Caco-2 (cell line): ENCODE measurements at regions not wholly inside any gene's neighbourhood (a gene's known extent, or its start where the extent isn't known, plus 50 kb on each side); places are given as distances from the start of the nearest gene placed in this dataset.

Experiments
- BruUV-seq: library from RNA; stranded (reverse); fragments of 400-500 nt; replicated peaks from 2 replicates; lab custom pipeline; 2021; lab: Mats Ljungman, UMichigan
- CTCF ChIA-PET: fragments of 300-600 bp; sonication (Branson Sonifier 250); formaldehyde crosslinking; loops from one replicate; lab custom pipeline; 2022; ENCODE audit warnings: antibody characterized with exemption; lab: Charles Lee
- POLR2A ChIA-PET: fragments of 300-600 bp; sonication (Branson Sonifier 250); formaldehyde crosslinking; loops from one replicate; lab custom pipeline; 2022; ENCODE audit warnings: antibody characterized with exemption; lab: Charles Lee
- DNase-seq, 2 experiments: peaks; one replicate each; pipeline versions ENCODE4 v3.0.0 to v3.0.0-alpha.2; 2020 to 2022
- H3K27me3 ChIP-seq: replicated peaks from 2 replicates; pipeline ENCODE4 v1.6.0; 2011; ENCODE audit warnings: low read length; ENCODE audit not compliant: control insufficient read depth, insufficient read depth
- H3K36me3 ChIP-seq: 2 replicates; pipeline ENCODE4 v1.5.1; 2011; ENCODE audit warnings: low read length; ENCODE audit not compliant: control insufficient read depth, insufficient read depth
- H3K4me1 ChIP-seq: fragments of 250-450 bp; sonication (Bioruptor Pico); 2 replicates; pipeline ENCODE4 v1.5.1; 2020; ENCODE audit warnings: mild to moderate bottlenecking
- H3K4me3 ChIP-seq: 2 replicates; pipeline ENCODE4 v1.5.1; 2011; ENCODE audit warnings: low read depth, mild to moderate bottlenecking, control low read depth, low read length
- H3K9me3 ChIP-seq: fragments of 250-450 bp; sonication (Bioruptor Pico); 2 replicates; pipeline ENCODE4 v1.5.1; 2020; ENCODE audit warnings: mild to moderate bottlenecking, moderate library complexity
- H3K27ac Mint-ChIP-seq: one replicate; pipeline ENCODE4 v1.8.0; 2022; ENCODE audit warnings: mixed read lengths; ENCODE audit not compliant: unreplicated experiment
- H3K27me3 Mint-ChIP-seq: one replicate; pipeline ENCODE4 v1.8.0; 2022; ENCODE audit warnings: mixed read lengths; ENCODE audit not compliant: insufficient read depth, unreplicated experiment
- H3K36me3 Mint-ChIP-seq: one replicate; pipeline ENCODE4 v1.8.0; 2022; ENCODE audit warnings: mild to moderate bottlenecking, mixed read lengths; ENCODE audit not compliant: insufficient read depth, unreplicated experiment
- H3K4me1 Mint-ChIP-seq: one replicate; pipeline ENCODE4 v1.8.0; 2022; ENCODE audit warnings: low read depth, mixed read lengths; ENCODE audit not compliant: unreplicated experiment
- H3K4me3 Mint-ChIP-seq: one replicate; pipeline ENCODE4 v1.8.0; 2022; ENCODE audit warnings: mild to moderate bottlenecking, moderate library complexity, mixed read lengths; ENCODE audit not compliant: unreplicated experiment
- H3K9me3 Mint-ChIP-seq: one replicate; pipeline ENCODE4 v1.8.0; 2022; ENCODE audit warnings: mixed read lengths; ENCODE audit not compliant: unreplicated experiment
- CTCF ChIP-seq, 2 experiments: fragments of 200-600 bp in 1 of 2; IDR thresholded peaks; 1 replicate in 1 of 2; 2 replicates in 1 of 2; pipeline versions ENCODE4 v1.5.1 to v1.8.0; 2011 to 2022; ENCODE audit warnings: antibody characterized with exemption in 1 of 2, control low read depth in 1 of 2, inconsistent platforms in 1 of 2, low read depth in 1 of 2, low read length in 1 of 2, mild to moderate bottlenecking in 1 of 2, moderate library complexity in 1 of 2; ENCODE audit not compliant: insufficient read depth in 1 of 2, severe bottlenecking in 1 of 2, unreplicated experiment in 1 of 2
- intact Hi-C: fragments of 100-400 bp; cut with micrococcal nuclease; formaldehyde crosslinking; loops from one replicate; pipeline ENCODE4 v1.10.0; 2022; ENCODE audit not compliant: unreplicated experiment

- no peaks in the 10 kb centered on the region for H3K27me3 ChIP-seq
- H3K27ac Mint-ChIP-seq, result no peak overlapping the region
- TF ChIP-seq CTCF (IDR thresholded peaks at IDR 0.05; ENCODE audit: insufficient read depth in 1 of 2, low read depth in 1 of 2, low read length in 1 of 2, severe bottlenecking in 1 of 2, unreplicated experiment in 1 of 2), result no peak
- no peaks in the 10 kb centered on the region for H3K4me1 ChIP-seq
- H3K36me3 Mint-ChIP-seq, result no peaks in the 10 kb centered on the region
- ChIA-PET POLR2A (no interaction called here), CTCF (no interaction called here)
- BruUV-seq, result no TSS peak
- no peaks in the 10 kb centered on the region for H3K9me3 ChIP-seq
- no peak for DNase-seq
- no peaks in the 10 kb centered on the region for H3K9me3 Mint-ChIP-seq
- H3K4me3 ChIP-seq, result no peak overlapping the region
- no peaks in the 10 kb centered on the region for H3K36me3 ChIP-seq
- H3K4me1 Mint-ChIP-seq, result no peaks in the 10 kb centered on the region
- intact Hi-C loops, result no loop called here
- no peak overlapping the region for H3K4me3 Mint-ChIP-seq
- peaks cover 7% of the 10 kb centered on the region for H3K27me3 Mint-ChIP-seq
Observed at GRCh38 chr4:189178125-189178746, 762.4 kb upstream of the FRG1 start.

GRCh38 chr4:189185810-189186432 lies 754.8 kb upstream of the FRG1 start:
- Mint-ChIP-seq H3K27ac (no peak overlapping the region), H3K36me3 (no peaks in the 10 kb centered on the region), H3K4me3 (no peak overlapping the region), H3K4me1 (no peaks in the 10 kb centered on the region), H3K27me3 (no peaks in the 10 kb centered on the region), H3K9me3 (peaks cover 7% of the 10 kb centered on the region)
- no peak for TF ChIP-seq CTCF (IDR thresholded peaks at IDR 0.05; ENCODE audit: insufficient read depth in 1 of 2, low read depth in 1 of 2, low read length in 1 of 2, severe bottlenecking in 1 of 2, unreplicated experiment in 1 of 2)
- Histone ChIP-seq H3K4me1 (no peaks in the 10 kb centered on the region), H3K36me3 (no peaks in the 10 kb centered on the region), H3K27me3 (no peaks in the 10 kb centered on the region), H3K9me3 (no peaks in the 10 kb centered on the region), H3K4me3 (no peak overlapping the region)
- POLR2A ChIA-PET, result no interaction called here
- intact Hi-C loops, result no loop called here
- CTCF ChIA-PET, result no interaction called here
- DNase-seq, result no peak
- no TSS peak for BruUV-seq

- no peaks in the 10 kb centered on the region for H3K27me3 ChIP-seq
- POLR2A ChIA-PET, result no interaction called here
- H3K4me1 Mint-ChIP-seq, result no peaks in the 10 kb centered on the region
- H3K36me3 ChIP-seq, result no peaks in the 10 kb centered on the region
- no peaks in the 10 kb centered on the region for H3K36me3 Mint-ChIP-seq
- no peaks in the 10 kb centered on the region for H3K9me3 ChIP-seq
- H3K27ac Mint-ChIP-seq, result no peak overlapping the region
- no peak overlapping the region for H3K4me3 ChIP-seq
- BruUV-seq, result no TSS peak
- H3K27me3 Mint-ChIP-seq, result no peaks in the 10 kb centered on the region
- no peak for TF ChIP-seq CTCF (IDR thresholded peaks at IDR 0.05; ENCODE audit: insufficient read depth in 1 of 2, low read depth in 1 of 2, low read length in 1 of 2, severe bottlenecking in 1 of 2, unreplicated experiment in 1 of 2)
- intact Hi-C loops, result no loop called here
- peaks cover 24% of the 10 kb centered on the region for H3K9me3 Mint-ChIP-seq
- H3K4me1 ChIP-seq, result no peaks in the 10 kb centered on the region
- CTCF ChIA-PET, result no interaction called here
- DNase-seq, result no peak
- no peak overlapping the region for H3K4me3 Mint-ChIP-seq
Observed at GRCh38 chr4:189187531-189188052, 753.1 kb upstream of the FRG1 start.
